H1 (cell line): ENCODE measurements at regions not wholly inside any gene's neighbourhood (a gene's known extent, or its start where the extent isn't known, plus 50 kb on each side); places are given as distances from the start of the nearest gene placed in this dataset.

Experiments
- CTCF ChIA-PET: fragments of 300-600 bp; sonication (Branson Sonifier 250); formaldehyde crosslinking; loops from one replicate; lab custom pipeline; 2021; ENCODE audit not compliant: partially characterized antibody; lab: Charles Lee
- POLR2A ChIA-PET: fragments of 300-600 bp; sonication (Branson Sonifier 250); formaldehyde crosslinking; loops from one replicate; lab custom pipeline; 2021; ENCODE audit warnings: inconsistent platforms; ENCODE audit not compliant: partially characterized antibody; lab: Charles Lee
- DNase-seq, 2 experiments: peaks; one replicate each; pipeline versions ENCODE4 v3.0.0 to v3.0.0-alpha.2; 2010 to 2022; ENCODE audit warnings: low spot score in 2 of 2, low read depth in 1 of 2, mixed read lengths in 1 of 2
- FAIRE-seq: peaks from 2 replicates; lab custom pipeline; 2011; peaks lifted over from hg19 to GRCh38; lab: Jason Lieb, UNC
- H2AFZ ChIP-seq: 2 replicates; pipeline ENCODE4 v1.8.1; 2012; ENCODE audit warnings: low read length, inconsistent platforms
- H2AK5ac ChIP-seq: 2 replicates; pipeline ENCODE4 v1.6.1; 2013; ENCODE audit warnings: low read depth, low read length
- H2BK120ac ChIP-seq: replicated peaks from 2 replicates; pipeline ENCODE3; 2013; ENCODE audit warnings: low read depth, low read length, inconsistent platforms
- H2BK12ac ChIP-seq: 2 replicates; pipeline ENCODE4 v1.6.1; 2013; ENCODE audit warnings: low read depth, low read length
- H2BK15ac ChIP-seq: 2 replicates; pipeline ENCODE4 v1.6.1; 2013; ENCODE audit warnings: low read length
- H2BK20ac ChIP-seq: 2 replicates; pipeline ENCODE4 v1.6.1; 2013; ENCODE audit warnings: low read length
- H2BK5ac ChIP-seq: 2 replicates; pipeline ENCODE4 v1.6.1; 2013; ENCODE audit warnings: low read depth, low read length
- H3K14ac ChIP-seq: 2 replicates; pipeline ENCODE4 v1.6.1; 2013; ENCODE audit warnings: inconsistent platforms; ENCODE audit not compliant: insufficient read length
- H3K18ac ChIP-seq: 2 replicates; pipeline ENCODE4 v1.6.1; 2013; ENCODE audit warnings: low read length; ENCODE audit errors: extremely low read depth
- H3K23ac ChIP-seq: 2 replicates; pipeline ENCODE4 v1.6.1; 2013; ENCODE audit warnings: inconsistent platforms; ENCODE audit not compliant: insufficient read length
- H3K23me2 ChIP-seq: 2 replicates; pipeline ENCODE4 v1.6.1; 2013; ENCODE audit warnings: low read depth, low read length
- H3K27ac ChIP-seq: 2 replicates; pipeline ENCODE4 v1.6.1; 2011; ENCODE audit warnings: low read depth, low read length, inconsistent platforms
- H3K27me3 ChIP-seq, 4 experiments: replicated peaks in 1 of 4; 1 replicate in 1 of 4; 2 replicates in 3 of 4; pipeline versions ENCODE4 v1.6.1 to v1.8.1; 2011 to 2013; ENCODE audit warnings: low read length in 3 of 4, mild to moderate bottlenecking in 3 of 4, inconsistent platforms in 2 of 4, mixed read lengths in 2 of 4, moderate library complexity in 1 of 4; ENCODE audit not compliant: control insufficient read depth in 3 of 4, insufficient read depth in 3 of 4; ENCODE audit errors: extremely low read depth in 1 of 4
- H3K36me3 ChIP-seq, 4 experiments: 2 replicates each; pipeline versions ENCODE4 v1.6.1 to v1.8.1; 2011 to 2013; ENCODE audit warnings: mild to moderate bottlenecking in 4 of 4, low read length in 3 of 4, moderate library complexity in 2 of 4, control low read depth in 1 of 4, inconsistent platforms in 1 of 4; ENCODE audit not compliant: insufficient read depth in 4 of 4, control insufficient read depth in 2 of 4
- H3K4ac ChIP-seq: replicated peaks from 2 replicates; pipeline ENCODE3; 2013; ENCODE audit warnings: low read length, low read depth, mixed read lengths, inconsistent platforms; ENCODE audit not compliant: insufficient read length
- H3K4me1 ChIP-seq, 4 experiments: replicated peaks in 1 of 4; 1 replicate in 1 of 4; 2 replicates in 3 of 4; pipeline versions ENCODE4 v1.6.1 to v1.8.1; 2011 to 2013; ENCODE audit warnings: low read length in 3 of 4, inconsistent platforms in 2 of 4, mixed read lengths in 1 of 4; ENCODE audit not compliant: insufficient read depth in 4 of 4, control insufficient read depth in 3 of 4
- H3K4me2 ChIP-seq, 2 experiments: 2 replicates each; pipeline versions ENCODE4 v1.6.1 to v1.8.1; 2011 to 2013; ENCODE audit warnings: low read depth in 2 of 2, low read length in 2 of 2, control low read depth in 1 of 2, inconsistent platforms in 1 of 2, mild to moderate bottlenecking in 1 of 2; ENCODE audit not compliant: insufficient read depth in 1 of 2
- H3K4me3 ChIP-seq, 4 experiments: fragments of 200-600, 300-600 bp in 1 of 4; sonication (generic), shearing (Covaris generic), sonication (Bioruptor Twin) in 1 of 4; 2 replicates each; pipeline versions ENCODE4 v1.5.1 to v1.8.1; 2011 to 2016; ENCODE audit warnings: low read length in 4 of 4, low read depth in 3 of 4, control low read depth in 2 of 4, inconsistent platforms in 2 of 4, mild to moderate bottlenecking in 2 of 4, mixed read lengths in 1 of 4, moderate library complexity in 1 of 4; ENCODE audit not compliant: insufficient read depth in 2 of 4; ENCODE audit errors: extremely low read depth in 1 of 4
- H3K56ac ChIP-seq: replicated peaks from 2 replicates; pipeline ENCODE3; 2013; ENCODE audit warnings: low read depth, mild to moderate bottlenecking, mixed read lengths, low read length, inconsistent platforms; ENCODE audit not compliant: insufficient read length
- H3K79me1 ChIP-seq: 2 replicates; pipeline ENCODE4 v1.6.1; 2013; ENCODE audit warnings: low read depth, low read length, control low read depth
- H3K79me2 ChIP-seq, 2 experiments: 2 replicates each; pipeline versions ENCODE4 v1.6.1 to v1.8.1; 2012 to 2013; ENCODE audit warnings: low read length in 2 of 2, mild to moderate bottlenecking in 2 of 2, inconsistent platforms in 1 of 2; ENCODE audit not compliant: insufficient read depth in 2 of 2, control insufficient read depth in 1 of 2
- H3K9ac ChIP-seq, 4 experiments: replicated peaks in 1 of 4; 1 replicate in 1 of 4; 2 replicates in 3 of 4; pipeline versions ENCODE4 v1.6.1 to v1.8.1; 2011 to 2013; ENCODE audit warnings: low read depth in 3 of 4, low read length in 3 of 4, control low read depth in 2 of 4, mild to moderate bottlenecking in 2 of 4, moderate library complexity in 2 of 4, inconsistent platforms in 1 of 4; ENCODE audit errors: extremely low read depth in 1 of 4
- H3K9me3 ChIP-seq, 2 experiments: 2 replicates each; pipeline versions ENCODE4 v1.6.1 to v1.8.1; 2012 to 2013; ENCODE audit warnings: mild to moderate bottlenecking in 2 of 2, moderate library complexity in 2 of 2, control low read depth in 1 of 2, inconsistent platforms in 1 of 2, low read depth in 1 of 2, low read length in 1 of 2, mixed read lengths in 1 of 2; ENCODE audit not compliant: insufficient read depth in 2 of 2
- H4K20me1 ChIP-seq, 2 experiments: replicated peaks in 1 of 2; 2 replicates each; pipeline versions ENCODE3 to v1.8.1; 2011 to 2013; ENCODE audit warnings: inconsistent platforms in 2 of 2, low read length in 2 of 2, mild to moderate bottlenecking in 1 of 2; ENCODE audit not compliant: insufficient read depth in 2 of 2, control insufficient read depth in 1 of 2
- H4K5ac ChIP-seq: 2 replicates; pipeline ENCODE4 v1.6.1; 2013; ENCODE audit warnings: low read length, low read depth, mixed read lengths, inconsistent platforms; ENCODE audit not compliant: insufficient read length
- H4K8ac ChIP-seq: 2 replicates; pipeline ENCODE4 v1.8.0; 2013; ENCODE audit warnings: mild to moderate bottlenecking, moderate library complexity, low read length, inconsistent platforms; ENCODE audit not compliant: insufficient read depth; ENCODE audit errors: extremely low read depth
- H4K91ac ChIP-seq: replicated peaks from 2 replicates; pipeline ENCODE3; 2013; ENCODE audit warnings: low read length, mixed read lengths, inconsistent platforms; ENCODE audit not compliant: insufficient read length
- ASH2L ChIP-seq: fragments of 200-600, 300-600 bp; sonication (generic); IDR thresholded peaks from one replicate; pipeline ENCODE4 v1.7.1; 2017; ENCODE audit warnings: low read length
- CBX8 ChIP-seq: fragments of 300-800, 300-1000 bp; sonication (generic); IDR thresholded peaks from 2 replicates; pipeline ENCODE4 v1.7.1; 2016; ENCODE audit warnings: low read depth, low read length, borderline replicate concordance
- CREB1 ChIP-seq: IDR thresholded peaks from 2 replicates; pipeline ENCODE4 v1.6.1; 2012; ENCODE audit warnings: inconsistent platforms
- EP300 ChIP-seq, 2 experiments: IDR thresholded peaks; 1 replicate in 1 of 2; 2 replicates in 1 of 2; pipeline ENCODE4 v1.6.1; 2011 to 2012; ENCODE audit warnings: low read depth in 2 of 2, low read length in 2 of 2, mild to moderate bottlenecking in 2 of 2, borderline replicate concordance in 1 of 2, inconsistent platforms in 1 of 2, moderate library complexity in 1 of 2
- JUND ChIP-seq: IDR thresholded peaks from 2 replicates; pipeline ENCODE4 v1.6.1; 2011; ENCODE audit warnings: mild to moderate bottlenecking, improper control_type of control experiment, low read length
- NRF1 ChIP-seq: IDR thresholded peaks from 2 replicates; pipeline ENCODE4 v1.6.1; 2011; ENCODE audit warnings: mild to moderate bottlenecking, low read depth, low read length, improper control_type of control experiment
- POLR2AphosphoS5 ChIP-seq: IDR thresholded peaks from 2 replicates; pipeline ENCODE4 v1.6.1; 2011; ENCODE audit warnings: low read depth, low read length
- SP2 ChIP-seq: IDR thresholded peaks from 2 replicates; pipeline ENCODE4 v1.6.1; 2012; ENCODE audit warnings: mild to moderate bottlenecking, low read length, inconsistent platforms
- SP4 ChIP-seq: IDR thresholded peaks from 2 replicates; pipeline ENCODE4 v1.6.1; 2012; ENCODE audit warnings: low read length, inconsistent platforms
- SUZ12 ChIP-seq: fragments of 200-600 bp; sonication (generic); IDR thresholded peaks from 2 replicates; pipeline ENCODE4 v1.6.1; 2012; ENCODE audit warnings: mild to moderate bottlenecking, inconsistent platforms, low read length, moderate library complexity, mixed read lengths
- TEAD4 ChIP-seq: IDR thresholded peaks from 2 replicates; pipeline ENCODE4 v1.6.1; 2012; ENCODE audit warnings: low read depth, low read length, inconsistent platforms, mixed read lengths
- WGBS, 2 experiments: shearing (Covaris generic) in 1 of 2; methylation state at CpG; one replicate each; pipeline versions ENCODE4 v1.1.6 to v1.1.7; 2013 to 2015; ENCODE audit warnings: low lambda C conversion rate in 2 of 2, mixed read lengths in 2 of 2, inconsistent platforms in 1 of 2, low coverage in 1 of 2, missing lambda C conversion rate in 1 of 2; ENCODE audit not compliant: insufficient replicate concordance in 2 of 2, insufficient coverage in 1 of 2, insufficient read length in 1 of 2; ENCODE audit errors: extremely low coverage in 1 of 2, missing lambda C conversion rate in 1 of 2; 5-methylcytosine and 5-hydroxymethylcytosine counted together

GRCh38 chr11:126112547-126112946 lies 49.9 kb upstream of the CDON start:
- Histone ChIP-seq H4K8ac (no peak overlapping the region), H4K91ac (no peak overlapping the region), H2BK12ac (no peak overlapping the region), H3K14ac (no peak overlapping the region), H3K4me2 (no peak overlapping the region), H3K79me1 (no peaks in the 10 kb centered on the region), H3K4me1 (peaks cover 0 to 7% (median 0%) of the 10 kb centered on the region in 4 experiments; a peak in 3 of 7 replicates), H2BK120ac (no peak overlapping the region), H3K27me3 (0 out of 7 replicates have a peak, but pooled peaks cover 0 to 3% (median 0%) of the 10 kb centered on the region in 4 experiments), H3K56ac (no peak overlapping the region), H3K23me2 (no peaks in the 10 kb centered on the region), H3K4ac (no peak overlapping the region), H2BK5ac (no peak overlapping the region), H2AK5ac (no peak overlapping the region), H4K20me1 (no peaks in the 10 kb centered on the region), H3K4me3 (no peak overlapping the region), H2BK20ac (no peak overlapping the region), H3K27ac (no peak overlapping the region), H3K9ac (no peak overlapping the region), H4K5ac (no peak overlapping the region), H3K23ac (no peak overlapping the region), H3K9me3 (no peaks in the 10 kb centered on the region), H3K36me3 (no peaks in the 10 kb centered on the region), H3K79me2 (no peaks in the 10 kb centered on the region), H3K18ac (no peak overlapping the region), H2BK15ac (no peak overlapping the region), H2AFZ (no peak overlapping the region)
- DNase-seq (no peak), FAIRE-seq (no peak)
- ChIA-PET POLR2A (no interaction called here), CTCF (interaction anchor here (0.7 to 5.4 kb wide), 5 partner anchors 10 to 169 kb away, joined by 3 to 42 read pairs (median 4); no protein-coding TSS in a partner anchor)
- TF ChIP-seq JUND (no peak), ASH2L (no peak), SUZ12 (no peak), CREB1 (no peak), EP300 (IDR thresholded peaks at IDR 0.05; ENCODE audit: borderline replicate concordance in 1 of 2, low read depth in 2 of 2, low read length in 2 of 2) (no peak), POLR2AphosphoS5 (no peak), CBX8 (no peak), SP4 (no peak), SP2 (no peak), TEAD4 (no peak), NRF1 (no peak)
- 86% methylated on average over 14 of the region's 14 CpGs; no CpG with 5 or more reads in 1 of the 2 experiments for WGBS, 2 experiments
